Mesenchymal stem cell (in vitro differentiated cells and primary cell): ENCODE measurements at regions not wholly inside any gene's neighbourhood (a gene's known extent, or its start where the extent isn't known, plus 50 kb on each side); places are given as distances from the start of the nearest gene placed in this dataset. TPM values are rescaled to one million over a fixed set of nuclear protein-coding genes. Genes with fewer than 3 reads are reported as not detected.

Source experiments
- DNase-seq: peaks from one replicate; pipeline ENCODE4 v3.0.0-alpha.2; 2013
- H2AFZ ChIP-seq: one replicate; pipeline ENCODE4 v1.6.1; 2013; ENCODE audit warnings: low read depth, mild to moderate bottlenecking, control low read depth, inconsistent platforms, low read length, moderate library complexity
- H2AK5ac ChIP-seq: 2 replicates; pipeline ENCODE4 v1.6.1; 2013; ENCODE audit warnings: low read length, moderate library complexity, mild to moderate bottlenecking, inconsistent platforms; ENCODE audit not compliant: severe bottlenecking
- H2BK120ac ChIP-seq: one replicate; pipeline ENCODE4 v1.6.1; 2013; ENCODE audit warnings: low read depth, mild to moderate bottlenecking, inconsistent platforms, low read length, moderate library complexity
- H2BK12ac ChIP-seq, 2 experiments: one replicate each; pipeline ENCODE4 v1.6.1; 2013; ENCODE audit warnings: inconsistent platforms in 2 of 2, low read length in 2 of 2, mild to moderate bottlenecking in 2 of 2, moderate library complexity in 2 of 2, control low read depth in 1 of 2
- H2BK15ac ChIP-seq: one replicate; pipeline ENCODE4 v1.6.1; 2013; ENCODE audit warnings: mild to moderate bottlenecking, low read depth, inconsistent platforms; ENCODE audit not compliant: poor library complexity, severe bottlenecking
- H2BK5ac ChIP-seq: 2 replicates; pipeline ENCODE4 v1.6.1; 2013; ENCODE audit warnings: low read depth, mild to moderate bottlenecking, low read length, control low read depth, inconsistent platforms; ENCODE audit not compliant: poor library complexity, severe bottlenecking
- H3K14ac ChIP-seq, 2 experiments: one replicate each; pipeline ENCODE4 v1.6.1; 2013; ENCODE audit warnings: inconsistent platforms in 2 of 2, low read length in 2 of 2, control low read depth in 1 of 2, mild to moderate bottlenecking in 1 of 2, moderate library complexity in 1 of 2
- H3K18ac ChIP-seq, 2 experiments: one replicate each; pipeline ENCODE4 v1.6.1; 2013; ENCODE audit warnings: inconsistent platforms in 2 of 2, low read length in 2 of 2, control low read depth in 1 of 2, low read depth in 1 of 2, mild to moderate bottlenecking in 1 of 2
- H3K23ac ChIP-seq, 2 experiments: one replicate each; pipeline ENCODE4 v1.6.1; 2013; ENCODE audit warnings: inconsistent platforms in 2 of 2, low read length in 2 of 2, mild to moderate bottlenecking in 2 of 2, moderate library complexity in 2 of 2, control low read depth in 1 of 2
- H3K27ac ChIP-seq: 2 replicates; pipeline ENCODE4 v1.5.1; 2013; ENCODE audit warnings: mild to moderate bottlenecking, moderate library complexity, low read length, control low read depth, inconsistent platforms; ENCODE audit not compliant: poor library complexity, severe bottlenecking
- H3K27me3 ChIP-seq, 2 experiments: 2 replicates each; pipeline versions ENCODE4 v1.6.1 to v1.7.0; 2013; ENCODE audit warnings: low read length in 2 of 2, mild to moderate bottlenecking in 2 of 2, moderate library complexity in 2 of 2, control low read depth in 1 of 2, inconsistent platforms in 1 of 2; ENCODE audit not compliant: control insufficient read depth in 1 of 2, insufficient read depth in 1 of 2
- H3K36me3 ChIP-seq, 2 experiments: 2 replicates each; pipeline versions ENCODE4 v1.6.1 to v1.7.0; 2013; ENCODE audit warnings: low read length in 2 of 2, control low read depth in 1 of 2, inconsistent platforms in 1 of 2, low read depth in 1 of 2, mild to moderate bottlenecking in 1 of 2; ENCODE audit not compliant: insufficient read depth in 2 of 2, control insufficient read depth in 1 of 2
- H3K4ac ChIP-seq, 2 experiments: one replicate each; pipeline ENCODE4 v1.6.1; 2013; ENCODE audit warnings: inconsistent platforms in 2 of 2, low read length in 2 of 2, mild to moderate bottlenecking in 2 of 2, moderate library complexity in 2 of 2, control low read depth in 1 of 2, low read depth in 1 of 2
- H3K4me1 ChIP-seq: 2 replicates; pipeline ENCODE4 v1.6.1; 2013; ENCODE audit warnings: low read depth, low read length, control low read depth; ENCODE audit not compliant: control insufficient read depth, insufficient read depth
- H3K4me2 ChIP-seq: 2 replicates; pipeline ENCODE4 v1.6.1; 2013; ENCODE audit warnings: low read length, mild to moderate bottlenecking, inconsistent platforms; ENCODE audit not compliant: poor library complexity, severe bottlenecking
- H3K4me3 ChIP-seq, 2 experiments: 2 replicates each; pipeline versions ENCODE4 v1.5.1 to v1.7.0; 2013; ENCODE audit warnings: low read length in 2 of 2, mild to moderate bottlenecking in 2 of 2, control low read depth in 1 of 2, low read depth in 1 of 2; ENCODE audit not compliant: insufficient read depth in 1 of 2
- H3K79me1 ChIP-seq: replicated peaks from 2 replicates; pipeline ENCODE4 v1.6.1; 2013; ENCODE audit warnings: mild to moderate bottlenecking, control low read depth, low read length, inconsistent platforms; ENCODE audit not compliant: poor library complexity, severe bottlenecking
- H3K9ac ChIP-seq: 2 replicates; pipeline ENCODE4 v1.7.0; 2013; ENCODE audit warnings: mild to moderate bottlenecking, low read length, moderate library complexity
- H3K9me3 ChIP-seq: 2 replicates; pipeline ENCODE4 v1.7.0; 2013; ENCODE audit warnings: mild to moderate bottlenecking, low read length; ENCODE audit not compliant: control insufficient read depth
- H4K8ac ChIP-seq: one replicate; pipeline ENCODE4 v1.6.1; 2013; ENCODE audit warnings: inconsistent platforms, mild to moderate bottlenecking, low read length, moderate library complexity
- H4K91ac ChIP-seq: one replicate; pipeline ENCODE4 v1.6.1; 2013; ENCODE audit warnings: mild to moderate bottlenecking, low read length, inconsistent platforms
- WGBS: methylation state at CpG from one replicate; pipeline ENCODE4 v1.1.7; 2013; ENCODE audit warnings: mixed read lengths; 5-methylcytosine and 5-hydroxymethylcytosine counted together
- small RNA-seq: library from polyadenylated mRNA; stranded (forward); fragments of <200 nt; extraction: miRNeasy Mini kit (QIAGEN cat#:217004); gene quantifications from one replicate; pipeline ENCODE3, GENCODE V24; 2013; ENCODE audit warnings: low read depth

GRCh38 chr13:34886987-34887386 lies 55.1 kb upstream of the NBEA start:
- H3K18ac ChIP-seq: no peak overlapping the region
- no peak for DNase-seq
- H3K23ac ChIP-seq: no peak overlapping the region
- H3K9ac ChIP-seq: peak overlapping the region; percentile 17
- no peak overlapping the region for H3K4me2 ChIP-seq
- no peak overlapping the region for H3K27ac ChIP-seq
- H2BK5ac ChIP-seq: no peak overlapping the region
- H3K27me3 ChIP-seq: no peaks in the 10 kb centered on the region
- H4K8ac ChIP-seq: no peak overlapping the region
- no peak overlapping the region for H2BK12ac ChIP-seq
- H3K9me3 ChIP-seq: no peaks in the 10 kb centered on the region
- no peak overlapping the region for H2BK15ac ChIP-seq
- H2AFZ ChIP-seq: no peak overlapping the region
- no peaks in the 10 kb centered on the region for H3K4me1 ChIP-seq
- no peak overlapping the region for H2BK120ac ChIP-seq
- H3K14ac ChIP-seq: no peak overlapping the region
- H3K4me3 ChIP-seq: no peak overlapping the region
- no peak overlapping the region for H4K91ac ChIP-seq
- no CpG with 5 or more reads among the region's 1 CpG for WGBS
- no peak overlapping the region for H3K4ac ChIP-seq
- no peak overlapping the region for H2AK5ac ChIP-seq
- H3K79me1 ChIP-seq: no peaks in the 10 kb centered on the region
- no peaks in the 10 kb centered on the region for H3K36me3 ChIP-seq

Small RNA genes lying in the stretch of these regions (small RNA-seq; reads per million reads assigned to genes)
- gene AL356321.1 (not detected), gene RF00402 (not detected)
